GM21367 (cell line): ENCODE measurements at regions not wholly inside any gene's neighbourhood (a gene's known extent, or its start where the extent isn't known, plus 50 kb on each side); places are given as distances from the start of the nearest gene placed in this dataset.

Source experiments
- ATAC-seq: cut with Tn5 transposase; IDR thresholded peaks from one replicate; pipeline ENCODE4 v1.9.1; 2021; ENCODE audit not compliant: unreplicated experiment

- ATAC-seq = no peak
Observed at GRCh38 chr2:7983451-7983850, 698.4 kb upstream of the ID2 start.

DNA sequence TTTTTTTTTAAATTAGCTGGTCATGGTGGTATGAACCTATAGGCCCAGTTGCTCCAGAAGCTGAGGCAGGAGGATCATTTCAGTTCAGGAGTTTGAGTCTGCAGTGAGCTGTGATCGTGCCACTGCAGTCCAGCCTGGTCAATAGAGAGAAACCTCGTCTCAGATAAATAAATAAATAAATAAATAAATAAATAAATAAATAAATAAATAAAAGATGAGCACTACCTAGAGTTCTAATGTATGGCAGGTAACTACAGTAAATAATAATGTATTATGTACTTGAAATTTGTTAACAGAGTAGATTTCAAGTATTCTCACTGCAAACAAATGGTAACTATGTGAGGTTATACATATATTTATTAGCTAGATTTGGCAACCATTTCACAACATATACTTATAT is 697.9 kb upstream of the ID2 start:
- ATAC-seq = no peak

DNA sequence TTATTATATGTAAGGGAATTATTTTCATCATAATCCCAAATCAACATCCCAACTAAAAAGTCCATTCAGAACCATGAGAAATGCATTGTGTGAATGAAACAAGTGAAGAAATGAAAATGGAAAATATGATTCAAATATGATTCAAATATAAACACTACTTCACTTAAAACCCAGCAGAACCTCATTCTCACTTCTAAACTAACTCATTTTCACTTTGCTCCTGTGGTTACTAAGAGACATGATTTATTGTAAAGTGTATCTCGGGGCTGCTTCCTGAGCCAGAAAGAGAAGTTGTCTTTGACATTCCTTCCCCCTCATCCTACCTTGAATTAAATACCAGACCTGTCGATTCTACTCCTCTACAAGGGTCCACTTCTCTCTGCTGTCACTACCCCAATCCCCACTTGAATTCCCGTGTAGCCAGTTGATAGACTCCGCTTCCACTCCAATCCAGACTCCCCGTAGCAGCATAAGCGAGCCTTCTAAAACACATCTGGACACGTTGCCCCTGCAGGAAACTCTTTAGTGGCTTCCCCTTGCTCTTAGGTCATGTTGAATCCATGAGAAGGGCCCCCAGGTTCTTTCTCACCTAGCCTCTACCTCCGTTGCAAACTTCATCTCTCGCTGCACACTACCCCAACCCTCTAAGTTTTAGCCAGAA is 697.0 kb upstream of the ID2 start:
- no peak for ATAC-seq

- ATAC-seq = no peak
Observed at GRCh38 chr2:7986431-7986830, 695.4 kb upstream of the ID2 start.

DNA sequence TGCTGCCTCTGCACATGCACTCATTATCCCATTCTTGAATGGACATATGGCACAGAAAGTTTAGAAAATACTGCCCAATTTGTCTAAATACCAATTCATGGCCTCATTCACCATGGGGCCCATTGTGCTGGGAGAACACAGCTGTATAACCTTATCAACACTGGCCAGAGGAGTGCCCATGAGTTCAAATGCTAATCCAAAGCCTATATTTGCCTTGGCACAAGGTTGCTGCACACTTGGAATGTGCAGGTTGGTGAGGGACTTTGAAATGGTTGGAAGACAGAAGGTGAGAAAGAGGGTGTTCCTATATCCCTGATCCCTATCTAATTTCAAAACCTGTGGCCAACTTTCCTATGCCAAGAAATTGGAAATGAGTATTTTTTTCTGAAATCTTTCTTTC is 693.9 kb upstream of the ID2 start:
- ATAC-seq = no peak

DNA sequence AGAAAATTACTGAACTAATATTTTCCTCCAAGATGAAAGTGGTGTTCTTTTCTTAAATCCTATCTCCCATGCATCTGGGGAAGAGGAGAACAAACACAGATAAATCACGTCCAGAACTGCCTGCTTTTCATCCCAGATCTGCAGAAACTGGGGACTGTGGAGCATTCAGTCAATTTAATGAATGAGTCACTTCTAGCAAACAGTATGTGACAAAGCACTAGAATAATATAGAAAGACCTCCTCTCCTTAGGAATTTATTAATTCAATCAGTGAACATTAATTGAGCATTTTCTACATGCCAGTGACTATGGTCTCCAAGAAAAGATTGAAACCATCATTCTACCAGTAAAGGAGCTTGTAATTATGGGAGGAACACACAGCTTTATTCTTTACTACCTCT is 693.4 kb upstream of the ID2 start:
- no peak for ATAC-seq

DNA sequence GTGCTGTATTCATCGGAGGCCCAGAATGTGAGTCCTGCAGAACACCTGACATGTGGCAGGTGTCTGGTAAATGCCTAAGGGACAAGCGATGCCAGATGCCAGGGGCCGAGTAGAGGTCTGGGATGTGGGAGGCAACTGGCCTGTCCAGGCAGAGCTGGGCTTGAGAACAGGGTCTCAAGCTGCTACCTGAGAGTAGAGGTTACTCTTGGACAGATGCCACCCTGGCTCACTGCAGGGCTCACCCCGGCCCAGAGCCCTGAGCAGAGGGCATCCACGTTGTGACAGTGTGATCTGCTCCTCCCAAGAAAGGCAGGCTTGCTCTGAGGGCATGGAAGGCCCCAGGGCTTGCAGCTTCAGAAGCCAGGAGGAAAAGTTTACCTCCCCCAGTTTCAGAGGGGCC is 692.0 kb upstream of the ID2 start:
- ATAC-seq = no peak

GRCh38 chr2:7992612-7993602 is 688.9 kb upstream of the ID2 start:
- ATAC-seq = no peak

GRCh38 chr2:7994397-7994951 is 687.4 kb upstream of the ID2 start:
- no peak for ATAC-seq

GRCh38 chr2:7997279-7997678 is 684.6 kb upstream of the ID2 start:
- no peak for ATAC-seq

GRCh38 chr2:7999683-8000476 is 682.0 kb upstream of the ID2 start:
- no peak for ATAC-seq

- no peak for ATAC-seq
Observed at GRCh38 chr2:8000870-8001269, 681.0 kb upstream of the ID2 start.

GRCh38 chr2:8002765-8003393 is 679.0 kb upstream of the ID2 start:
- no peak for ATAC-seq

- ATAC-seq = no peak
Observed at GRCh38 chr2:8003462-8004075, 678.3 kb upstream of the ID2 start.

DNA sequence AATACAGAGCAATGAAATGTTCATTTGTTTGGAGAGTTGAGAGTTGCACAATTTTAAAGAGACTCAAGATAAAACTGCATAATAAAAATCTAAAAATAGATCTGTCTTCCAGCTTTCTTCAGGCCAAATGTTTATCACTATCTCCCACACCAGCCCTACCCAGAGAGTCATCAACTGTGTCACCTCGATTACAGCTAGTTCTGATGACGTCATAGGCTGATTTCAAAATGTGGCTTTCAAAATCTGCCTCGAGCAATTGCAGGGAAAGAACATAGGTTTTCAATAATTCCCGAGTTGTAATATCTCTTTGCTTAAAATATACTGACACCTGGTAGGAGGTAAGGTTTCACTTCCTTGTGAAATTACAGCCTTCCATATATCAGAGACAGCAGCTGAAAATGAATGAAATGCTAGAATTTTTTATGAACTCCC is 677.6 kb upstream of the ID2 start:
- ATAC-seq = no peak

GRCh38 chr2:8006181-8006580 is 675.7 kb upstream of the ID2 start:
- no peak for ATAC-seq

- no peak for ATAC-seq
Observed at GRCh38 chr2:8006626-8007025, 675.2 kb upstream of the ID2 start.

DNA sequence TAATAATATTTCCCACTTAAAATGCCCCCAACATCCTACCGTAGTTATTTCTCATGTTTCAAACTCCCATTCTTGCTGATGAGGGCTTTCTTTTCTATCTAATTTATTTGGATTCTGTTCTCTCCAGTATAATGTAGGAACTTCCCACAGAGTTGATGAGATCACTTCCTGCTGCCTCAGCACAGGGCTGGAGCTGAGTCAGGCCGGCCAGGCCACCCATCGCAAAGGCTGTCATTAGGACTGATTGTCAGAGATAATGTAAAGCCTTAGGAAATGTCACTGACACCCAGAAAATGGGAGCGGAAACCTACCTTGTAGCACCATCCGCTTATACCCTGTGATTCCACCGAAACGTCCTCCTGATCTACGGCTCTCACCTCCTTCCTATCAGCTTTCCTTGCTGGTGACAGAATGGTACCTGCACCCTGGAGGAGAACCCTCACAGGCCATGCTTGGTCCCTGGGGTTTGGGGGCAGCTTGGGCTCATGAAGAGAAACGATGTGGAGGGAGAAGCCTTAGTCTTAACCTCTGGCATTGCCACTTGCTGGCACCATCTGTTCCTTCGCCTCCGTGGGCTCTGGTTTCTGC is 672.8 kb upstream of the ID2 start:
- no peak for ATAC-seq

- ATAC-seq = no peak
Observed at GRCh38 chr2:8015848-8016600, 665.8 kb upstream of the ID2 start.
